B cell (primary cell): ENCODE measurements at regions not wholly inside any gene's neighbourhood (a gene's known extent, or its start where the extent isn't known, plus 50 kb on each side); places are given as distances from the start of the nearest gene placed in this dataset.

ENCODE experiments used
- ATAC-seq: fragments of 200-7000 bp; cut with Tn5 transposase; one replicate; pipeline ENCODE4 v1.10.0; 2021; ENCODE audit warnings: low read depth, mild to moderate bottlenecking, moderate number of reproducible peaks, moderate library complexity
- CTCF ChIA-PET: fragments of 350-600 bp; sonication (Branson Sonifier 250); formaldehyde crosslinking; loops from one replicate; lab custom pipeline; 2021; ENCODE audit warnings: antibody characterized with exemption, inconsistent platforms; lab: Charles Lee
- POLR2A ChIA-PET: fragments of 350-600 bp; sonication (Branson Sonifier 250); formaldehyde crosslinking; loops from one replicate; lab custom pipeline; 2021; ENCODE audit warnings: antibody characterized with exemption; lab: Charles Lee
- DNase-seq: peaks from one replicate; pipeline ENCODE4 v3.0.0; 2013
- H2AFZ ChIP-seq: 2 replicates; pipeline ENCODE4 v1.6.1; 2012; ENCODE audit warnings: mild to moderate bottlenecking, low read depth, low read length; ENCODE audit not compliant: insufficient read depth, poor library complexity, severe bottlenecking
- H3K27ac ChIP-seq, 2 donors: 1 replicate in 1 of 2; 2 replicates in 1 of 2; pipeline ENCODE4 v1.5.1; 2012 to 2013; ENCODE audit warnings: low read length in 2 of 2, mild to moderate bottlenecking in 2 of 2, moderate library complexity in 1 of 2
- H3K27me3 ChIP-seq, 4 experiments: fragments of 200-600 bp in 1 of 4; sonication (generic) in 1 of 4; replicated peaks in 1 of 4; 1 replicate in 2 of 4; 2 replicates in 2 of 4; pipeline versions ENCODE4 v1.6.1 to v1.7.0; 2013 to 2016; ENCODE audit warnings: low read length in 3 of 4, mild to moderate bottlenecking in 2 of 4, mixed read lengths in 1 of 4, moderate library complexity in 1 of 4; ENCODE audit not compliant: insufficient read depth in 4 of 4, control insufficient read depth in 3 of 4; ENCODE audit errors: control extremely low read depth in 1 of 4
- H3K36me3 ChIP-seq, 2 experiments: replicated peaks in 1 of 2; 1 replicate in 1 of 2; 2 replicates in 1 of 2; pipeline versions ENCODE4 v1.6.1 to v1.7.1; 2013; ENCODE audit warnings: low read length in 1 of 2; ENCODE audit not compliant: insufficient read depth in 2 of 2, control insufficient read depth in 1 of 2; ENCODE audit errors: control extremely low read depth in 1 of 2, extremely low read depth in 1 of 2
- H3K4me1 ChIP-seq, 2 donors: fragments of 200-600 bp in 1 of 2; sonication (generic) in 1 of 2; 1 replicate in 1 of 2; 2 replicates in 1 of 2; pipeline versions ENCODE4 v1.5.1 to v1.6.1; 2013 to 2017; ENCODE audit warnings: low read length in 2 of 2; ENCODE audit not compliant: control insufficient read depth in 2 of 2, insufficient read depth in 2 of 2
- H3K4me2 ChIP-seq: replicated peaks from 2 replicates; pipeline ENCODE3; 2012; ENCODE audit warnings: mild to moderate bottlenecking, low read depth, low read length; ENCODE audit not compliant: poor library complexity, severe bottlenecking
- H3K4me3 ChIP-seq, 5 experiments: fragments of 200-600 bp in 1 of 5; sonication (generic) in 1 of 5; 1 replicate in 3 of 5; 2 replicates in 2 of 5; pipeline versions ENCODE4 v1.5.1 to v1.7.0; 2011 to 2016; ENCODE audit warnings: low read length in 4 of 5, mild to moderate bottlenecking in 4 of 5, low read depth in 2 of 5, control low read depth in 1 of 5, moderate library complexity in 1 of 5; ENCODE audit not compliant: insufficient read depth in 1 of 5; ENCODE audit errors: control extremely low read depth in 1 of 5, extremely low read depth in 1 of 5
- H3K79me2 ChIP-seq: fragments of 200-600 bp; sonication (generic); one replicate; pipeline ENCODE4 v1.6.0; 2016; ENCODE audit warnings: low read length; ENCODE audit not compliant: control insufficient read depth, insufficient read depth
- H3K9ac ChIP-seq: fragments of 200-600 bp; sonication (generic); 2 replicates; pipeline ENCODE4 v1.6.1; 2017; ENCODE audit warnings: mild to moderate bottlenecking, low read length, moderate library complexity
- H3K9me3 ChIP-seq, 3 donors: one replicate each; pipeline versions ENCODE4 v1.6.1 to v1.7.1; 2013; ENCODE audit warnings: low read length in 2 of 3; ENCODE audit not compliant: control insufficient read depth in 2 of 3, insufficient read depth in 1 of 3; ENCODE audit errors: control extremely low read depth in 1 of 3
- H4K20me1 ChIP-seq: 2 replicates; pipeline ENCODE4 v1.6.0; 2012; ENCODE audit warnings: mild to moderate bottlenecking, low read length; ENCODE audit not compliant: insufficient read depth, control insufficient read depth, poor library complexity, severe bottlenecking
- H3K27ac Mint-ChIP-seq: one replicate; pipeline ENCODE4 v1.8.0; 2021; ENCODE audit warnings: mixed read lengths
- H3K27me3 Mint-ChIP-seq: one replicate; pipeline ENCODE4 v1.8.0; 2021; ENCODE audit warnings: mixed read lengths
- H3K4me1 Mint-ChIP-seq: one replicate; pipeline ENCODE4 v1.8.0; 2021; ENCODE audit warnings: mixed read lengths
- H3K4me3 Mint-ChIP-seq: one replicate; pipeline ENCODE4 v1.8.0; 2021; ENCODE audit warnings: mixed read lengths
- H3K9me3 Mint-ChIP-seq: one replicate; pipeline ENCODE4 v1.8.0; 2022; ENCODE audit warnings: mixed read lengths; ENCODE audit not compliant: insufficient read depth
- EZH2 ChIP-seq: IDR thresholded peaks from 2 replicates; pipeline ENCODE4 v1.6.1; 2012; ENCODE audit warnings: borderline replicate concordance, low read depth, mild to moderate bottlenecking, moderate library complexity, low read length; ENCODE audit not compliant: insufficient read depth, poor library complexity, severe bottlenecking
- WGBS: methylation state at CpG from one replicate; pipeline ENCODE4 v1.1.5; 2013; ENCODE audit warnings: missing lambda C conversion rate; ENCODE audit not compliant: insufficient coverage; 5-methylcytosine and 5-hydroxymethylcytosine counted together
- intact Hi-C: fragments of 100-400 bp; cut with micrococcal nuclease; formaldehyde crosslinking; loops from one replicate; pipeline ENCODE4 v1.10.0; 2022
- TF ChIP-seq, protein P1 (sequence below): fragments of 200-600 bp; IDR thresholded peaks from one replicate; pipeline ENCODE4 v1.8.0; 2022; ENCODE audit warnings: antibody characterized with exemption, mild to moderate bottlenecking

DNA sequence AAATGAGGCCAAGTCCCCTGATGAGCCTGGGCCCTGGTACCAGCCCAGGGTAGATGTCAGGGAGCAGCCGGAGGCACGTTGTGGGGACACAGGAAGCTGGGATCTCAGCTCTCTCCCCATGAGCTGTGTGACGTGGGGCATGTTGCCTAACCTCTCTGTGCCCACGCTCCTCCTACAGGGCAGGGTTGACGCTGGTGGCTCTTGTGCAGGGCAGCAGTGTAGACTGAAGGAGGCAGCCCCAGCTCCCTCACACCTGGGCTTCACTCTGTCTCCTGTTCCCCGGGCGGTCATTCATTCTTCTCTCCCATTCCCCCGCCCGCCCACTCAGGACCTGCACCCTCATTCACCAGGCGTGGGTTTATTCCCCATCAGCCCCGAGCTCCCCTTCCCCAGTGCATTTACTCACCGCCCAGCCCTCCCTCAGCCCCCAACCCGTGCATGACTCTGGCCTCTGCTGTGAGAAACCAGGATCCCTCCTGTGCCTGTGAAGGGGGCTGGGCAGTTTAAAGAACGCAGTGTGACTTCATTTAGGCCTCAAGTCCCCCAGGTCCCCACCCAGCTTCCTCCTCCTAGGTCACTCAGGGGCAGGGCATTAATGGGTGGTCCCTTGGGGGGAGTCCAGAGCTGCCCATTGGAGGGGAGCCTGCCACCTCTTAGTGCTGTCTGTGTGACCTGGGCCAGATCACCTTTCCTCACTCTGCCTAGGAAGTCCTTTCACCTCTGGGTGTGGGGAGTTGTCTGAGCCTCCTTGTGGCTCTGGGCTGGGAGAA, 285.7 kb downstream of the PTPRU start:
- no peaks in the 10 kb centered on the region for H3K4me1 ChIP-seq
- H3K36me3 ChIP-seq: no peaks in the 10 kb centered on the region
- no peaks in the 10 kb centered on the region for H3K79me2 ChIP-seq
- no peak overlapping the region for H3K9ac ChIP-seq
- Mint-ChIP-seq H3K9me3 (no peaks in the 10 kb centered on the region), H3K4me1 (no peaks in the 10 kb centered on the region), H3K27ac (no peak overlapping the region), H3K27me3 (peaks cover 32% of the 10 kb centered on the region), H3K4me3 (no peak overlapping the region)
- DNase-seq: no peak
- WGBS: 61% methylated on average over 7 of the region's 14 CpGs
- no peak overlapping the region for H3K27ac ChIP-seq
- TF ChIP-seq, protein P1, sequence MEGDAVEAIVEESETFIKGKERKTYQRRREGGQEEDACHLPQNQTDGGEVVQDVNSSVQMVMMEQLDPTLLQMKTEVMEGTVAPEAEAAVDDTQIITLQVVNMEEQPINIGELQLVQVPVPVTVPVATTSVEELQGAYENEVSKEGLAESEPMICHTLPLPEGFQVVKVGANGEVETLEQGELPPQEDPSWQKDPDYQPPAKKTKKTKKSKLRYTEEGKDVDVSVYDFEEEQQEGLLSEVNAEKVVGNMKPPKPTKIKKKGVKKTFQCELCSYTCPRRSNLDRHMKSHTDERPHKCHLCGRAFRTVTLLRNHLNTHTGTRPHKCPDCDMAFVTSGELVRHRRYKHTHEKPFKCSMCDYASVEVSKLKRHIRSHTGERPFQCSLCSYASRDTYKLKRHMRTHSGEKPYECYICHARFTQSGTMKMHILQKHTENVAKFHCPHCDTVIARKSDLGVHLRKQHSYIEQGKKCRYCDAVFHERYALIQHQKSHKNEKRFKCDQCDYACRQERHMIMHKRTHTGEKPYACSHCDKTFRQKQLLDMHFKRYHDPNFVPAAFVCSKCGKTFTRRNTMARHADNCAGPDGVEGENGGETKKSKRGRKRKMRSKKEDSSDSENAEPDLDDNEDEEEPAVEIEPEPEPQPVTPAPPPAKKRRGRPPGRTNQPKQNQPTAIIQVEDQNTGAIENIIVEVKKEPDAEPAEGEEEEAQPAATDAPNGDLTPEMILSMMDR: no peak
- TF ChIP-seq EZH2: no peak
- H2AFZ ChIP-seq: no peak overlapping the region
- H3K4me2 ChIP-seq: no peak overlapping the region
- CTCF ChIA-PET: no interaction called here
- H3K27me3 ChIP-seq: no peaks in the 10 kb centered on the region
- no peak for ATAC-seq
- POLR2A ChIA-PET: no interaction called here
- H3K9me3 ChIP-seq: no peaks in the 10 kb centered on the region
- no peaks in the 10 kb centered on the region for H4K20me1 ChIP-seq
- no peak overlapping the region for H3K4me3 ChIP-seq
- intact Hi-C loops: no loop called here

DNA sequence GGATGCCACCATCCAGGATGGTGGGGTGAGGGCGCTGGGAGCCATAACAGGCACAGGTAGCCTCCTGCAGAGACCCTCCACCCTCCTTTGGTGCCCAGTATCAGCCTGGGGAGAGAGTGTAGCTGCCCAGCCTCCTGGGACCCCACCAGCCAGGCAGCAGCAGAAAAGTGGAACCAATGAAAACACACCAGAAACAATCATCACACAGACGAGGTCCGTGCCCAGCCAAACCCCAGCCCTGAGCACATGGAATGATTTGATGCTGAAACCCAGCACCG, 285.1 kb downstream of the PTPRU start:
- H3K4me1 Mint-ChIP-seq: no peaks in the 10 kb centered on the region
- H3K4me3 Mint-ChIP-seq: no peak overlapping the region
- H3K4me2 ChIP-seq: no peak overlapping the region
- CTCF ChIA-PET: no interaction called here
- H3K36me3 ChIP-seq: no peaks in the 10 kb centered on the region
- peaks cover 26% of the 10 kb centered on the region for H3K27me3 Mint-ChIP-seq
- TF ChIP-seq EZH2: no peak
- TF ChIP-seq, protein P1: no peak
- DNase-seq (no peak), ATAC-seq (no peak)
- intact Hi-C loops: no loop called here
- H2AFZ ChIP-seq: no peak overlapping the region
- WGBS: 73% methylated on average over 3 of the region's 4 CpGs
- H3K4me1 ChIP-seq: no peaks in the 10 kb centered on the region
- no peak overlapping the region for H3K4me3 ChIP-seq
- POLR2A ChIA-PET: no interaction called here
- no peaks in the 10 kb centered on the region for H3K79me2 ChIP-seq
- H3K27me3 ChIP-seq: no peaks in the 10 kb centered on the region
- H3K9me3 ChIP-seq: no peaks in the 10 kb centered on the region
- H3K9me3 Mint-ChIP-seq: no peaks in the 10 kb centered on the region
- no peak overlapping the region for H3K27ac ChIP-seq
- no peak overlapping the region for H3K27ac Mint-ChIP-seq
- no peaks in the 10 kb centered on the region for H4K20me1 ChIP-seq
- H3K9ac ChIP-seq: no peak overlapping the region
